H1 (cell line): ENCODE measurements at regions not wholly inside any gene's neighbourhood (a gene's known extent, or its start where the extent isn't known, plus 50 kb on each side); places are given as distances from the start of the nearest gene placed in this dataset.
A peak's percentile ranks its signal among the peaks of the same experiment; 100 is the strongest.

ENCODE experiments used
- CTCF ChIP-seq, 3 experiments: IDR thresholded peaks; 1 replicate in 2 of 3; 2 replicates in 1 of 3; pipeline versions ENCODE4 v1.5.1 to v1.6.1; 2011; ENCODE audit warnings: low read length in 3 of 3, mild to moderate bottlenecking in 3 of 3, inconsistent platforms in 2 of 3, low read depth in 1 of 3, moderate library complexity in 1 of 3; ENCODE audit not compliant: insufficient read depth in 1 of 3; ENCODE audit errors: control extremely low read depth in 1 of 3
- RAD21 ChIP-seq, 2 experiments: IDR thresholded peaks in 1 of 2; conservative IDR thresholded peaks in 1 of 2; 2 replicates each; pipeline ENCODE4 v1.6.1; 2011; ENCODE audit warnings: low read depth in 2 of 2, low read length in 2 of 2, improper control_type of control experiment in 1 of 2, inconsistent platforms in 1 of 2, mild to moderate bottlenecking in 1 of 2, moderate library complexity in 1 of 2

- TF ChIP-seq RAD21 (IDR thresholded peaks at IDR 0.05 in 1 of 2, conservative IDR thresholded peaks at IDR 0.05 in 1 of 2; ENCODE audit: low read depth in 2 of 2, low read length in 2 of 2) (peak; percentile 54 to 62), CTCF (IDR thresholded peaks at IDR 0.05; ENCODE audit: control extremely low read depth in 1 of 3, insufficient read depth in 1 of 3, low read depth in 1 of 3, low read length in 3 of 3) (peak in 1 of 3 experiments; percentile 57; a peak in 2 of 4 replicates)
Observed at GRCh38 chr4:96035727-96036126, 195.8 kb downstream of the PDHA2 start (continued).
